ENCODE measurements at regions not wholly inside any gene's neighbourhood (a gene's known extent, or its start where the extent isn't known, plus 50 kb on each side); places are given as distances from the start of the nearest gene placed in this dataset.
"Not testable (repeated sequence)": the region's sequence is repeated elsewhere in the genome, so short reads cannot be mapped to it uniquely, and the experiment has no call there.

DNA sequence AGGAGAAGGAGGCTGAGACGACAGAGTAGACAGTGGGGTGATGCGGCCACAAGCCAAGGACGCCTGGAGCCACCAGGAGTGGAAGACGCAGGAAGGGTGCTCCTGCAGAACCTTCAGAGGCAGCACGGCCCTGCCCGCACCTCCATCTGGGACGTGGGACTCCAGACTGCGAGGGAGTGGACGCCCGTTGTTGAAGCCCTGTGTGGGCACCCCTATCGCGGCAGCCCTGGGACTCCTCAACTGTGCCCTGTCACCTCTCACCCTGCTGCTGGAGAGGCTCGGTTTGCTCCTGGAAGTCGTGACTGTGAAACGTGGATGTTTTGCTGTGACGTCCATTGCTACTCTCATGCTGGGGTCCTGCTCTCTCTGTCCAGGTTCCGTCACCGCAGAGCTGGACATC, 100.6 kb upstream of the LRPAP1 start:
- not testable (repeated sequence) for H3K4ac ChIP-seq (ENCODE audit: low read depth, low read length); H3K23ac ChIP-seq (ENCODE audit: low read length); H3K4me1 ChIP-seq (ENCODE audit: control insufficient read depth in 1 of 2, insufficient read depth in 2 of 2, low read length in 2 of 2); H3K18ac ChIP-seq (ENCODE audit: low read length); H2BK120ac ChIP-seq (ENCODE audit: insufficient read depth, low read length, poor library complexity); H3K4me3 ChIP-seq (ENCODE audit: low read depth, low read length); H4K12ac ChIP-seq (ENCODE audit: low read depth, low read length); H4K91ac ChIP-seq (ENCODE audit: low read depth, low read length); H3K27me3 ChIP-seq (ENCODE audit: insufficient read depth, low read length); H4K8ac ChIP-seq (ENCODE audit: low read depth, low read length); H3K27ac ChIP-seq (ENCODE audit: low read depth, low read length); H2AFZ ChIP-seq (ENCODE audit: insufficient read depth, low read length, poor library complexity); H3K4me2 ChIP-seq (ENCODE audit: low read length); H3K36me3 ChIP-seq (ENCODE audit: control insufficient read depth in 1 of 2, insufficient read depth in 2 of 2, low read length in 2 of 2); H3K79me2 ChIP-seq (ENCODE audit: control insufficient read depth, insufficient read depth, low read length, poor library complexity); H2BK5ac ChIP-seq (ENCODE audit: low read depth, low read length, poor library complexity); H2AK5ac ChIP-seq (ENCODE audit: low read length); H3K79me1 ChIP-seq (ENCODE audit: low read length); H3K14ac ChIP-seq (ENCODE audit: low read length); H2BK12ac ChIP-seq (ENCODE audit: low read length); H3K9ac ChIP-seq (ENCODE audit: low read length); DNase-seq
- peaks cover 28% of the 10 kb centered on the region for H3K9me3 ChIP-seq (ENCODE audit: insufficient read depth, low read depth, low read length)
- WGBS (ENCODE audit: extremely low coverage, insufficient coverage, insufficient read length): no CpG with 5 or more reads among the region's 18 CpGs

DNA sequence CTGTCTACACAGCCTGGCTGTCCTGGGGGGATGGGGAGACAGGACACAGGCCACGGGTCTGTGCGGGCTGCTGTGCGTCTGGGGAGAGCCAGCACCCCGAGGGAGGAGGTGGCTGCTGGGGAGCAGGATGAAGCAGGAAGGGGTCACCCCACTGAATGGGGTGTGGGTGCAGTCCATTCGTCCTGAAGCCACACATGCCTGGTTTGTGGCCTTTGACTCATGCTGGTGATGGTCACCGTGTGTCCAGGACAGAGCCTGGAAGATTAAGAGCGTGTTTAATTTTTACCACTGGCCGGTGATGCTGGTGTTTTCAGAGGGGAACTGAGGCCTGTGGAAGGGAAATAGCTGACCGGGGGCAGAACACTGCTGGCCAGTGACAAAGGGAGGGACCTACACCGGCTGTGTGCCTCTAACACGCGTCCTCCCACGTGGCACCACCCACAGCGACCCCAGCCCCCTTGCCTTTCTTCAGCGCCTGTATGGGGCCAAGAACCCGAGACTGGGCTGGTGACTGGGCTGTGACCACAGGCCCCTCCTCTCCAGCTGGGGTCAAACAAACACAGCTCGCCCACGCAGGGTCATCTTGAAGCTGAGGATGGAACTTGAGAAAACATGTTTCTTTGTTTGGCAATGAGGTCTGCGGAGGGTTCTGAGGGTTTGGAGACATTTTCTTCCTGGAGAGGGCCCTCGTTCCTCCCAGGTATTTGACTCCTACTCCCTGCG, 99.5 kb upstream of the LRPAP1 start:
- not testable (repeated sequence) for H3K4me1 ChIP-seq (ENCODE audit: control insufficient read depth in 1 of 2, insufficient read depth in 2 of 2, low read length in 2 of 2); H3K36me3 ChIP-seq (ENCODE audit: control insufficient read depth in 1 of 2, insufficient read depth in 2 of 2, low read length in 2 of 2); H2BK5ac ChIP-seq (ENCODE audit: low read depth, low read length, poor library complexity); H3K18ac ChIP-seq (ENCODE audit: low read length); H4K91ac ChIP-seq (ENCODE audit: low read depth, low read length); H3K79me1 ChIP-seq (ENCODE audit: low read length); H3K79me2 ChIP-seq (ENCODE audit: control insufficient read depth, insufficient read depth, low read length, poor library complexity); H3K23ac ChIP-seq (ENCODE audit: low read length); H2BK120ac ChIP-seq (ENCODE audit: insufficient read depth, low read length, poor library complexity); H3K4ac ChIP-seq (ENCODE audit: low read depth, low read length); H2AFZ ChIP-seq (ENCODE audit: insufficient read depth, low read length, poor library complexity); H4K12ac ChIP-seq (ENCODE audit: low read depth, low read length); H3K4me3 ChIP-seq (ENCODE audit: low read depth, low read length); H3K14ac ChIP-seq (ENCODE audit: low read length); H2BK12ac ChIP-seq (ENCODE audit: low read length); H3K4me2 ChIP-seq (ENCODE audit: low read length); H3K27me3 ChIP-seq (ENCODE audit: insufficient read depth, low read length); H3K27ac ChIP-seq (ENCODE audit: low read depth, low read length); H2AK5ac ChIP-seq (ENCODE audit: low read length); H4K8ac ChIP-seq (ENCODE audit: low read depth, low read length); H3K9ac ChIP-seq (ENCODE audit: low read length); DNase-seq
- WGBS (ENCODE audit: extremely low coverage, insufficient coverage, insufficient read length): no CpG with 5 or more reads among the region's 21 CpGs
- H3K9me3 ChIP-seq (ENCODE audit: insufficient read depth, low read depth, low read length): peaks cover 26% of the 10 kb centered on the region

DNA sequence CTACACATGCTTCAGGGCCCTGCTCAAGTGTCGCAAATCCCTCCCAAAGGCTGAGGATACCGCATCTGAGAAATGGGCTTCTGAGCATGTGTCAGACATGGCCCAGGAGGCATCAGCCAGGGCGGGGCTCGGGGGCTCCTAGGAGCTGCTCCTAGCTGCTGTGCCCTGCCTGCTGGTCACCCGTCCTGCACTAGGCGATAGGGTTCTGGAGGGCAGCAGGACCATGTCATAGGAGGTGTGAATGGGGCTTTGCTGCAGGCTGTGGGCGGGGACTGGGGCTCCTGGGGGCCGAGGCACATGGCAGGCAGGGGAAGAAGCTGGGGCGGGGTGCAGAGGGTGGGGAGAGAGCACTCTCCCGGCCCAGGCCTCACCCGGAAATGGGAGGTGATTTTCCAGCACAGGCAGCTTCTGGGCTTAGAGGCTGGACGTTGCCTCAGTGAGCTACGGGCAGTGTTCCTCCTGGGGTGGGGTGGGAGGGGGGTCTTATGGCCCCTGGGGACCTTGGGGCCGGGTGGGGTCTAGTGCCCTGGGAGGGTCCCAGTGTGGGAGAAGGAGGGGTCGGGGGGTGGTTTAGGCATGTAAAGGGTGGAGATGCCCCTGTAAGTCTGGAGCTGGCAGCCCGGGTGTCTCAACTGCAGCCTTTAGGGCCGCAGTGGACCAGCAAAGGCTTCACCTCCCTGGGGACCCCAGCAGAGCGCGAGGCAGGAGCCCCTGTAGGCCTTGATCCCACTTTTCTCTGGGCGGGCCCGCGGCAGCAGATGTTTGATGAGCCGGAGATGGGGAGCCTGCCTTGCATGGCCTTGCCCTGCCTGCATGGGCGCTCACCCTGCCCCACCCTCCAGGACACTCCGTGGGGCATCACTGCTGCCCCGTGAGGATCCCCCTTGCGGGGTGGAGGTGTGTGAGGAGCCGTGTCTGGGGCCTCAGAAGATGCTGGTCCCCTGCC, 98.6 kb upstream of the LRPAP1 start:
- Histone ChIP-seq H3K4me3 (ENCODE audit: low read depth, low read length) (no peak overlapping the region), H3K79me1 (ENCODE audit: low read length) (no peaks in the 10 kb centered on the region), H3K9me3 (ENCODE audit: insufficient read depth, low read depth, low read length) (peaks cover 19% of the 10 kb centered on the region), H3K27ac (ENCODE audit: low read depth, low read length) (no peak overlapping the region), H3K27me3 (ENCODE audit: insufficient read depth, low read length) (no peaks in the 10 kb centered on the region), H4K8ac (ENCODE audit: low read depth, low read length) (no peak overlapping the region), H2AFZ (ENCODE audit: insufficient read depth, low read length, poor library complexity) (no peak overlapping the region), H3K18ac (ENCODE audit: low read length) (no peak overlapping the region), H3K4me1 (ENCODE audit: control insufficient read depth in 1 of 2, insufficient read depth in 2 of 2, low read length in 2 of 2) (no peaks in the 10 kb centered on the region), H2BK12ac (ENCODE audit: low read length) (no peak overlapping the region), H3K36me3 (ENCODE audit: control insufficient read depth in 1 of 2, insufficient read depth in 2 of 2, low read length in 2 of 2) (no peaks in the 10 kb centered on the region), H3K4me2 (ENCODE audit: low read length) (no peak overlapping the region), H2BK5ac (ENCODE audit: low read depth, low read length, poor library complexity) (no peak overlapping the region), H3K79me2 (ENCODE audit: control insufficient read depth, insufficient read depth, low read length, poor library complexity) (no peaks in the 10 kb centered on the region), H2BK120ac (ENCODE audit: insufficient read depth, low read length, poor library complexity) (no peak overlapping the region), H3K4ac (ENCODE audit: low read depth, low read length) (no peak overlapping the region), H3K9ac (ENCODE audit: low read length) (no peak overlapping the region), H3K14ac (ENCODE audit: low read length) (no peak overlapping the region), H4K12ac (ENCODE audit: low read depth, low read length) (no peak overlapping the region), H2AK5ac (ENCODE audit: low read length) (no peak overlapping the region), H3K23ac (ENCODE audit: low read length) (no peak overlapping the region), H4K91ac (ENCODE audit: low read depth, low read length) (no peak overlapping the region)
- no CpG with 5 or more reads among the region's 28 CpGs for WGBS (ENCODE audit: extremely low coverage, insufficient coverage, insufficient read length)
- DNase-seq: no peak

DNA sequence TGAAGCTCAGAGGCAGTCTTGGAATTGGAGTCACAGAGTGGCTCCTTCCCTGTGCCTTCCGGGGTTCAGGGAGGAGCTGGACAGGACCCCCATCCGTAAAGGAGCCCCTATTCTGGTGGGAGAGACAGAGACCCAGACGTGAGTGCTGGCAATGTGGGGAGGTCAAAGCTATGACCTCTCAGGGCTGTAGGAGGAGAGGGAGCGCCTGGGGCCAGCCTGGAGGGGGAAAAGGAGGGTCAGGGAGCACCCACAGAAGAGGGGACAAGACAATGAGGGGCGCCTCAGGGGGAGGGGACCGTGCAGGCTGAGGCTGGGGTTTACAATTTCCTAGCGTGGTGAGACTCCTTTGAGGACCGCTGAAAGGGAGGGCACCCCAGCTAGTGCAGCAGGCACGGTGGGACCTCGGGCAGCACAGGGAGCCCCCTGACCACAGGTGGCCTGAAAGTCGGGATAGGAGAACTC, 97.9 kb upstream of the LRPAP1 start:
- no peak overlapping the region for H3K4me3 ChIP-seq (ENCODE audit: low read depth, low read length)
- H3K9me3 ChIP-seq (ENCODE audit: insufficient read depth, low read depth, low read length): peaks cover 14% of the 10 kb centered on the region
- no peak overlapping the region for H3K4ac ChIP-seq (ENCODE audit: low read depth, low read length)
- H3K9ac ChIP-seq (ENCODE audit: low read length): no peak overlapping the region
- H3K14ac ChIP-seq (ENCODE audit: low read length): no peak overlapping the region
- H2AK5ac ChIP-seq (ENCODE audit: low read length): no peak overlapping the region
- DNase-seq: no peak
- no peak overlapping the region for H3K27ac ChIP-seq (ENCODE audit: low read depth, low read length)
- no peak overlapping the region for H2AFZ ChIP-seq (ENCODE audit: insufficient read depth, low read length, poor library complexity)
- no peak overlapping the region for H2BK120ac ChIP-seq (ENCODE audit: insufficient read depth, low read length, poor library complexity)
- H3K18ac ChIP-seq (ENCODE audit: low read length): no peak overlapping the region
- H3K27me3 ChIP-seq (ENCODE audit: insufficient read depth, low read length): no peaks in the 10 kb centered on the region
- H3K4me1 ChIP-seq (ENCODE audit: control insufficient read depth in 1 of 2, insufficient read depth in 2 of 2, low read length in 2 of 2): no peaks in the 10 kb centered on the region
- no CpG with 5 or more reads among the region's 11 CpGs for whole genome bisulfite sequencing (ENCODE audit: extremely low coverage, insufficient coverage, insufficient read length)
- no peak overlapping the region for H2BK12ac ChIP-seq (ENCODE audit: low read length)
- H3K4me2 ChIP-seq (ENCODE audit: low read length): no peak overlapping the region
- no peak overlapping the region for H4K12ac ChIP-seq (ENCODE audit: low read depth, low read length)
- H3K36me3 ChIP-seq (ENCODE audit: control insufficient read depth in 1 of 2, insufficient read depth in 2 of 2, low read length in 2 of 2): no peaks in the 10 kb centered on the region
- no peak overlapping the region for H2BK5ac ChIP-seq (ENCODE audit: low read depth, low read length, poor library complexity)
- H3K79me2 ChIP-seq (ENCODE audit: control insufficient read depth, insufficient read depth, low read length, poor library complexity): no peaks in the 10 kb centered on the region
- no peak overlapping the region for H3K23ac ChIP-seq (ENCODE audit: low read length)
- H3K79me1 ChIP-seq (ENCODE audit: low read length): no peaks in the 10 kb centered on the region
- H4K91ac ChIP-seq (ENCODE audit: low read depth, low read length): no peak overlapping the region
- no peak overlapping the region for H4K8ac ChIP-seq (ENCODE audit: low read depth, low read length)

Measured in trophoblast cell (in vitro differentiated cells and primary cell).